ENCODE measurements at regions not wholly inside any gene's neighbourhood (a gene's known extent, or its start where the extent isn't known, plus 50 kb on each side); places are given as distances from the start of the nearest gene placed in this dataset.

GRCh38 chr7:155227788-155228458, 69.8 kb upstream of the INSIG1 start:
- H4K20me1 ChIP-seq (ENCODE audit: low read depth), result no peaks in the 10 kb centered on the region
- Mint-ChIP-seq H3K4me1 (peaks cover 65% of the 10 kb centered on the region), H3K4me3 (peak overlapping the region; percentile 64), H3K27me3 (ENCODE audit: insufficient read depth, low read depth) (peaks cover 2% of the 10 kb centered on the region), H3K36me3 (peaks cover 2% of the 10 kb centered on the region), H3K27ac (peak overlapping the region; percentile 88), H3K9me3 (peaks cover 2% of the 10 kb centered on the region)
- H3K27ac ChIP-seq, result no peak overlapping the region
- H3K36me3 ChIP-seq, result no peaks in the 10 kb centered on the region
- H3K9me3 ChIP-seq (ENCODE audit: low read depth), result no peaks in the 10 kb centered on the region
- H3K4me2 ChIP-seq, result peak overlapping the region; percentile 45
- TF ChIP-seq EZH2 (IDR thresholded peaks at IDR 0.05) (no peak), EZH2phosphoT487 (IDR thresholded peaks at IDR 0.05) (no peak)
- TF ChIP-seq, protein P1, sequence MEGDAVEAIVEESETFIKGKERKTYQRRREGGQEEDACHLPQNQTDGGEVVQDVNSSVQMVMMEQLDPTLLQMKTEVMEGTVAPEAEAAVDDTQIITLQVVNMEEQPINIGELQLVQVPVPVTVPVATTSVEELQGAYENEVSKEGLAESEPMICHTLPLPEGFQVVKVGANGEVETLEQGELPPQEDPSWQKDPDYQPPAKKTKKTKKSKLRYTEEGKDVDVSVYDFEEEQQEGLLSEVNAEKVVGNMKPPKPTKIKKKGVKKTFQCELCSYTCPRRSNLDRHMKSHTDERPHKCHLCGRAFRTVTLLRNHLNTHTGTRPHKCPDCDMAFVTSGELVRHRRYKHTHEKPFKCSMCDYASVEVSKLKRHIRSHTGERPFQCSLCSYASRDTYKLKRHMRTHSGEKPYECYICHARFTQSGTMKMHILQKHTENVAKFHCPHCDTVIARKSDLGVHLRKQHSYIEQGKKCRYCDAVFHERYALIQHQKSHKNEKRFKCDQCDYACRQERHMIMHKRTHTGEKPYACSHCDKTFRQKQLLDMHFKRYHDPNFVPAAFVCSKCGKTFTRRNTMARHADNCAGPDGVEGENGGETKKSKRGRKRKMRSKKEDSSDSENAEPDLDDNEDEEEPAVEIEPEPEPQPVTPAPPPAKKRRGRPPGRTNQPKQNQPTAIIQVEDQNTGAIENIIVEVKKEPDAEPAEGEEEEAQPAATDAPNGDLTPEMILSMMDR (IDR thresholded peaks at IDR 0.05), result no peak
- H3K27me3 ChIP-seq, result peaks cover 25% of the 10 kb centered on the region
- peak overlapping the region; percentile 15 for H2AFZ ChIP-seq (replicated peaks)
- H3K9ac ChIP-seq, result no peak overlapping the region
- no peaks in the 10 kb centered on the region for H3K79me2 ChIP-seq (ENCODE audit: low read depth)
- no peaks in the 10 kb centered on the region for H3F3A ChIP-seq (ENCODE audit: low read depth)
- peaks cover 20% of the 10 kb centered on the region for H3K4me1 ChIP-seq
- no peak overlapping the region for H3K4me3 ChIP-seq
- peak; percentile 52 for DNase-seq (ENCODE audit: low spot score)

DNA sequence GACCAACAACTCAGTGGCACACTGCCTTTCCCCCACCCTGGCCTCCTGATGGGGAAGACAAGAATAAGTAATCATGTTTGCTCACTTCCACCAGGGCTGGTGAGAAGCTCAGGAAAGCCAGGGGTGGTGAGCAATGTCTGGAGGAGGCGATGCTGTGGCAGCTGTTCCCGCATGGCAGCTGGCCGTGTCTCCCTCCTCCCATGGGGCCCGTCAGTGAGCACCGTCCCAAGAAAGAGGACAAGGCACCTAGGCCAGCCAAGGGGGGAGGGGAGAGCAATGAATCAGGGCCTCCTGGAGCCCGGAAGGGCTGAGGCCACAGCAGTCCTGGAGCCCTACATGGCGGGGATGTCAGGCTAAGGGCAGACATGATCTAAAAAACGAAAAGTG, 69.2 kb upstream of the INSIG1 start:
- no peak for DNase-seq (ENCODE audit: low spot score)
- H3K27me3 Mint-ChIP-seq (ENCODE audit: insufficient read depth, low read depth), result peaks cover 4% of the 10 kb centered on the region
- Histone ChIP-seq H3K79me2 (ENCODE audit: low read depth) (no peaks in the 10 kb centered on the region), H4K20me1 (ENCODE audit: low read depth) (no peaks in the 10 kb centered on the region), H3K4me2 (no peak overlapping the region), H3F3A (ENCODE audit: low read depth) (no peaks in the 10 kb centered on the region), H3K27me3 (peaks cover 25% of the 10 kb centered on the region), H2AFZ (replicated peaks) (no peak overlapping the region), H3K4me3 (no peak overlapping the region), H3K4me1 (peaks cover 20% of the 10 kb centered on the region), H3K9ac (no peak overlapping the region), H3K36me3 (no peaks in the 10 kb centered on the region), H3K27ac (no peak overlapping the region), H3K9me3 (ENCODE audit: low read depth) (no peaks in the 10 kb centered on the region)
- no peak for TF ChIP-seq EZH2phosphoT487 (IDR thresholded peaks at IDR 0.05)
- TF ChIP-seq EZH2 (IDR thresholded peaks at IDR 0.05), result no peak
- TF ChIP-seq, protein P1 (IDR thresholded peaks at IDR 0.05), result no peak
- H3K36me3 Mint-ChIP-seq, result peaks cover 2% of the 10 kb centered on the region
- H3K27ac Mint-ChIP-seq, result peak overlapping the region; percentile 82
- peak overlapping the region; percentile 28 for H3K4me3 Mint-ChIP-seq
- H3K9me3 Mint-ChIP-seq, result peaks cover 2% of the 10 kb centered on the region
- H3K4me1 Mint-ChIP-seq, result peaks cover 60% of the 10 kb centered on the region

GRCh38 chr7:155228894-155229293, 68.8 kb upstream of the INSIG1 start:
- no peak overlapping the region for H2AFZ ChIP-seq (replicated peaks)
- no peaks in the 10 kb centered on the region for H3K9me3 ChIP-seq (ENCODE audit: low read depth)
- H3K4me3 ChIP-seq, result no peak overlapping the region
- H3K4me3 Mint-ChIP-seq, result no peak overlapping the region
- H3K79me2 ChIP-seq (ENCODE audit: low read depth), result no peaks in the 10 kb centered on the region
- H3K9ac ChIP-seq, result no peak overlapping the region
- H4K20me1 ChIP-seq (ENCODE audit: low read depth), result no peaks in the 10 kb centered on the region
- TF ChIP-seq EZH2 (IDR thresholded peaks at IDR 0.05), result no peak
- no peak for TF ChIP-seq EZH2phosphoT487 (IDR thresholded peaks at IDR 0.05)
- TF ChIP-seq, protein P1 (IDR thresholded peaks at IDR 0.05), result no peak
- peaks cover 2% of the 10 kb centered on the region for H3K9me3 Mint-ChIP-seq
- H3K36me3 Mint-ChIP-seq, result peaks cover 2% of the 10 kb centered on the region
- no peak for DNase-seq (ENCODE audit: low spot score)
- H3K27me3 Mint-ChIP-seq (ENCODE audit: insufficient read depth, low read depth), result peaks cover 9% of the 10 kb centered on the region
- H3K27ac Mint-ChIP-seq, result peak overlapping the region; percentile 82
- no peaks in the 10 kb centered on the region for H3K36me3 ChIP-seq
- H3K27me3 ChIP-seq, result peaks cover 25% of the 10 kb centered on the region
- no peak overlapping the region for H3K27ac ChIP-seq
- H3K4me2 ChIP-seq, result no peak overlapping the region
- peaks cover 56% of the 10 kb centered on the region for H3K4me1 Mint-ChIP-seq
- no peaks in the 10 kb centered on the region for H3F3A ChIP-seq (ENCODE audit: low read depth)
- peaks cover 19% of the 10 kb centered on the region for H3K4me1 ChIP-seq

All from neural progenitor cell (in vitro differentiated cells).